Smooth muscle cell (in vitro differentiated cells): ENCODE measurements at regions not wholly inside any gene's neighbourhood (a gene's known extent, or its start where the extent isn't known, plus 50 kb on each side); places are given as distances from the start of the nearest gene placed in this dataset.

Experiments
- DNase-seq: peaks from one replicate; lab custom pipeline; 2025; ENCODE audit not compliant: unreplicated experiment; lab: John Stamatoyannopoulos, UW
- H2AFZ ChIP-seq: fragments of 200-600 bp; sonication (generic); 2 replicates; pipeline ENCODE4 v1.6.0; 2016; ENCODE audit warnings: antibody characterized with exemption, low read depth, mild to moderate bottlenecking
- H3F3A ChIP-seq: fragments of 200-600 bp; sonication (generic); 2 replicates; pipeline ENCODE4 v1.6.0; 2017; ENCODE audit warnings: antibody characterized with exemption, low read depth
- H3K27ac ChIP-seq: fragments of 200-600 bp; sonication (generic); 2 replicates; pipeline ENCODE4 v1.5.1; 2016; ENCODE audit warnings: low read depth, mild to moderate bottlenecking
- H3K27me3 ChIP-seq: fragments of 200-600 bp; sonication (generic); 2 replicates; pipeline ENCODE4 v1.6.1; 2016; ENCODE audit warnings: low read depth, mild to moderate bottlenecking
- H3K36me3 ChIP-seq: fragments of 200-600 bp; sonication (generic); 2 replicates; pipeline ENCODE4 v1.5.1; 2016; ENCODE audit warnings: low read depth
- H3K4me1 ChIP-seq: fragments of 200-600 bp; sonication (generic); 2 replicates; pipeline ENCODE4 v1.5.1; 2016; ENCODE audit warnings: low read depth
- H3K4me2 ChIP-seq: fragments of 200-600 bp; sonication (generic); 2 replicates; pipeline ENCODE4 v1.6.0; 2016; ENCODE audit warnings: mild to moderate bottlenecking
- H3K4me3 ChIP-seq: fragments of 200-600 bp; sonication (generic); 2 replicates; pipeline ENCODE4 v1.5.1; 2016; ENCODE audit warnings: mild to moderate bottlenecking
- H3K79me2 ChIP-seq: fragments of 200-600 bp; sonication (generic); 2 replicates; pipeline ENCODE4 v1.6.0; 2016; ENCODE audit warnings: low read depth, mild to moderate bottlenecking
- H3K9ac ChIP-seq: fragments of 200-600 bp; sonication (generic); 2 replicates; pipeline ENCODE4 v1.6.0; 2016; ENCODE audit warnings: low read depth
- H3K9me3 ChIP-seq: fragments of 200-600 bp; sonication (generic); replicated peaks from 2 replicates; pipeline ENCODE4 v1.5.1; 2016; ENCODE audit warnings: low read depth
- H4K20me1 ChIP-seq: fragments of 200-600 bp; sonication (generic); 2 replicates; pipeline ENCODE4 v1.6.0; 2016; ENCODE audit warnings: low read depth
- WGBS: methylation state at CpG from one replicate; pipeline ENCODE4 v1.1.7; 2016; ENCODE audit warnings: low lambda C conversion rate; 5-methylcytosine and 5-hydroxymethylcytosine counted together
- TF ChIP-seq, protein P1 (sequence below): fragments of 200-600 bp; sonication (generic); IDR thresholded peaks from 2 replicates; pipeline ENCODE4 v1.5.1; 2017; ENCODE audit warnings: borderline replicate concordance, mild to moderate bottlenecking, antibody characterized with exemption; ENCODE audit not compliant: insufficient read depth, poor library complexity, severe bottlenecking

DNA sequence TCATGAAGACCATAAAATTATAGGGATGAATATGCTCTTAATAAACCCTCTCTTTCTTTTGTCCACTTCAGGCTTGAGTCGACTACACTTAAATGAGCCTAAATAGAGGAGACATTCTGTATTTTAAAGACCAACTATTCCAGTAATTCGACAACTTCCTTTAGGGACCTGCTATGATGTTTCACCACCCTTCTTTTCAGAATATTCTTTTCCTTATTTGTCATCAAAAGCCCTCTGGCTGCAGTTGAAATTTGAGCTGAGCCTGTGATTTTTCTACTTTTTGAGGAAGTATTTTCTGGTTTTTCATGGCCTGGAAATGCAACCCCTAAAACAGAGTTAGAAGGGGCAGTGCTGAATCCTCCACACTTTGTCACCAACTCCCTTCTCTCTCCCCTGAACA, 287.0 kb downstream of the EPHA4 start:
- H3K27ac ChIP-seq = peak overlapping the region; percentile 48
- H4K20me1 ChIP-seq = no peaks in the 10 kb centered on the region
- TF ChIP-seq, protein P1, sequence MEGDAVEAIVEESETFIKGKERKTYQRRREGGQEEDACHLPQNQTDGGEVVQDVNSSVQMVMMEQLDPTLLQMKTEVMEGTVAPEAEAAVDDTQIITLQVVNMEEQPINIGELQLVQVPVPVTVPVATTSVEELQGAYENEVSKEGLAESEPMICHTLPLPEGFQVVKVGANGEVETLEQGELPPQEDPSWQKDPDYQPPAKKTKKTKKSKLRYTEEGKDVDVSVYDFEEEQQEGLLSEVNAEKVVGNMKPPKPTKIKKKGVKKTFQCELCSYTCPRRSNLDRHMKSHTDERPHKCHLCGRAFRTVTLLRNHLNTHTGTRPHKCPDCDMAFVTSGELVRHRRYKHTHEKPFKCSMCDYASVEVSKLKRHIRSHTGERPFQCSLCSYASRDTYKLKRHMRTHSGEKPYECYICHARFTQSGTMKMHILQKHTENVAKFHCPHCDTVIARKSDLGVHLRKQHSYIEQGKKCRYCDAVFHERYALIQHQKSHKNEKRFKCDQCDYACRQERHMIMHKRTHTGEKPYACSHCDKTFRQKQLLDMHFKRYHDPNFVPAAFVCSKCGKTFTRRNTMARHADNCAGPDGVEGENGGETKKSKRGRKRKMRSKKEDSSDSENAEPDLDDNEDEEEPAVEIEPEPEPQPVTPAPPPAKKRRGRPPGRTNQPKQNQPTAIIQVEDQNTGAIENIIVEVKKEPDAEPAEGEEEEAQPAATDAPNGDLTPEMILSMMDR = no peak
- DNase-seq = no peak
- no peaks in the 10 kb centered on the region for H3K36me3 ChIP-seq
- peak overlapping the region; percentile 26 for H2AFZ ChIP-seq
- peak overlapping the region; percentile 76 for H3K4me2 ChIP-seq
- H3K9ac ChIP-seq = no peak overlapping the region
- no peaks in the 10 kb centered on the region for H3K27me3 ChIP-seq
- no peaks in the 10 kb centered on the region for H3K79me2 ChIP-seq
- H3K9me3 ChIP-seq = no peaks in the 10 kb centered on the region
- H3K4me3 ChIP-seq = no peak overlapping the region
- 49% methylated on average over 2 of the region's 2 CpGs for WGBS
- H3K4me1 ChIP-seq = peaks cover 35% of the 10 kb centered on the region
- no peaks in the 10 kb centered on the region for H3F3A ChIP-seq

DNA sequence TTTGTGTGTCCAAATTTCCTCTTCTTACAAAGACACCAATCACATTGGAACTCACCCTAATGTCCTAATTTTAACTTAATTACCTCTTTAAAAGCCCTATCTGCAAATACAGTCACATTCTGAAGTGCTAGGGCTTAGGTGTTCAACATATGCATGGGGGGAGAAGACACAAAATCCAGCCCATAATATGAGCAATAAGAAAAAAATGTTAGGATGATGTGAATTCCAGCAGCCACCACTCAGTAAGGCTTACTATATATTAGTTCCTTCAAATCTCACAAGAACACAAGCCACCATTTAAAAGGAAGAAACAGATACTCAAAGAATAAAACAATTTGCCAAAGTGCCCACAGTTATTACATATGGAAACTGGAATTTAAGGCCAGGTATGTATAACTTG, 285.7 kb downstream of the EPHA4 start:
- Histone ChIP-seq H3K79me2 (no peaks in the 10 kb centered on the region), H3K36me3 (no peaks in the 10 kb centered on the region), H3K9ac (no peak overlapping the region), H4K20me1 (no peaks in the 10 kb centered on the region), H3K4me3 (no peak overlapping the region), H3K27me3 (no peaks in the 10 kb centered on the region), H3F3A (no peaks in the 10 kb centered on the region), H3K4me2 (peak overlapping the region; percentile 76), H3K4me1 (peaks cover 35% of the 10 kb centered on the region), H3K27ac (no peak overlapping the region), H3K9me3 (no peaks in the 10 kb centered on the region), H2AFZ (no peak overlapping the region)
- TF ChIP-seq, protein P1 = no peak
- DNase-seq = no peak

DNA sequence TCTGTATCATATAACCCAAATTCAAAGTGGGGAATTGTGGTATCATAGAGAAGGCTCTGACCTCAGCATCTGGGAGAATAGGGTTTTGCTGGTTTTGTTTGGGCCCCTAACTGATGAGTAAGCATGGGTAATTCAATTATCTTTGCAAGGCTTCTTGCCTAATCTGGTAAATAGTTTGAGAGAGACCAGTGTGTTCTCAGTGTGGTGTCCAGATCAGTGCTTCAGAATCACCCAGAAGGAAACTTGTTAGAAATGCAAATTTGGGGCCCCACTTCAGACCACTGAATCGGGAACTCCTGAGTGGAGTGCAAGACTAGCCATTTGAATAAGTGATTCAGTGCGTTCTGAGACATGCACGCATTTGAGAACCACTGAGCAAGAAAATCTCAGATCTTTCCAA, 282.7 kb downstream of the EPHA4 start:
- H3K4me1 ChIP-seq = peaks cover 29% of the 10 kb centered on the region
- TF ChIP-seq, protein P1 = no peak
- no peak for DNase-seq
- no peaks in the 10 kb centered on the region for H3K27me3 ChIP-seq
- no peaks in the 10 kb centered on the region for H3K79me2 ChIP-seq
- no peaks in the 10 kb centered on the region for H4K20me1 ChIP-seq
- peak overlapping the region; percentile 16 for H3K4me2 ChIP-seq
- no peaks in the 10 kb centered on the region for H3F3A ChIP-seq
- H3K9ac ChIP-seq = no peak overlapping the region
- 27% methylated on average over 3 of the region's 3 CpGs for WGBS
- H3K9me3 ChIP-seq = no peaks in the 10 kb centered on the region
- no peaks in the 10 kb centered on the region for H3K36me3 ChIP-seq
- no peak overlapping the region for H2AFZ ChIP-seq
- H3K4me3 ChIP-seq = no peak overlapping the region
- H3K27ac ChIP-seq = no peak overlapping the region

DNA sequence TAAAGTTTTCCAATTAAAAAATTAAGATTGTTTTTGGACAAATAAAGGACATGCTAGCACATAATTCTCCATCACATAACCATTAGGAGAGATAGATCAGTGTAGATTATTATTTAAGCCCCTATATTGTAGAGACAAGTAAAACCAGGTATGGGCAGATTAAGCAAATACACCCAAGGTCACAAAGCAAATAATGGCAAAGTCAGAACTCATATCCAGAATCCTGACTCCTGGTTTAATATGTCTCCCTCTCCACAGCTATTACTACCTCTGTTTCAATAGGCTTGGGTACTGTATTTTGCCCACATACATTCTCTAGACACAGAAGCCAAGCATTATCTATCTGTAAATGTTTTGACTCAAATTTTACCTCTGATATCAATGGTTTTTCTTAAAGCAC, 282.3 kb downstream of the EPHA4 start:
- no peak overlapping the region for H3K4me3 ChIP-seq

More for the DNA sequence above, 282.3 kb downstream of the EPHA4 start:
- Histone ChIP-seq H3F3A (no peaks in the 10 kb centered on the region), H3K27me3 (no peaks in the 10 kb centered on the region), H2AFZ (no peak overlapping the region), H3K36me3 (no peaks in the 10 kb centered on the region), H3K9ac (no peak overlapping the region), H3K4me1 (peaks cover 29% of the 10 kb centered on the region), H3K79me2 (no peaks in the 10 kb centered on the region), H3K27ac (no peak overlapping the region), H4K20me1 (no peaks in the 10 kb centered on the region), H3K4me2 (no peak overlapping the region), H3K9me3 (no peaks in the 10 kb centered on the region)
- DNase-seq = no peak
- TF ChIP-seq, protein P1 = no peak
